ENCODE measurements at regions not wholly inside any gene's neighbourhood (a gene's known extent, or its start where the extent isn't known, plus 50 kb on each side); places are given as distances from the start of the nearest gene placed in this dataset.

DNA sequence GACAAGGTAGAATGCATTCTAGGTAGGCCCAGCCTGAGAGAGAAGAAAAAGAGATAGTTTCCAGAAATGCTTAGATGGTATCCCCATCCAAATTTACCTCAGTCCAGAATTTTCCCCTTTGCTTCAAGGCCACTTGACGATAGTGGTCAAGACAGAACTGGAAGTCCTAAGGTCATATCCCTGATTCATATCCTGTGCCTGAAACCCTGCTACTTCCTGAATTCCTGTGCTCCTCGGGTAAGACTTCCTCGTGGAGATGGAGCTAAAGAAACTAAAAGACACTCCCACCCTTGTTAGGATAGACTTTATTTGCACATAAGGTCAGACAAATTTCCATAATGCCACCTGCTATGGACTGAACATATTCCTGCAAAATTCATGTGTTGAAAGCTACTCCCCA, 175.9 kb downstream of the EVX1 start:
- in situ Hi-C loops (cut with MboI): no loop called here
- Histone ChIP-seq H3K4me3 (no peak overlapping the region), H3F3A (ENCODE audit: insufficient read depth) (no peaks in the 10 kb centered on the region), H3K4me2 (ENCODE audit: unreplicated experiment) (no peak overlapping the region), H3K9me3 (ENCODE audit: low read depth) (no peaks in the 10 kb centered on the region), H2AFZ (no peak overlapping the region), H3K27me3 (replicated peaks; ENCODE audit: insufficient read depth) (no peaks in the 10 kb centered on the region), H3K9me2 (ENCODE audit: insufficient read depth) (no peaks in the 10 kb centered on the region), H4K20me1 (ENCODE audit: insufficient read depth) (no peaks in the 10 kb centered on the region), H3K9ac (no peak overlapping the region), H3K4me1 (ENCODE audit: insufficient read depth) (no peaks in the 10 kb centered on the region), H3K27ac (no peak overlapping the region), H3K36me3 (ENCODE audit: low read depth) (no peaks in the 10 kb centered on the region), H3K79me2 (ENCODE audit: insufficient read depth) (no peaks in the 10 kb centered on the region)
- DNase-seq: no peak
- TF ChIP-seq EZH2phosphoT487 (IDR thresholded peaks at IDR 0.05; ENCODE audit: insufficient read depth, low read depth) (no peak), EZH2 (IDR thresholded peaks at IDR 0.05; ENCODE audit: insufficient read depth, poor library complexity, severe bottlenecking) (no peak)
- 74% methylated on average over 3 of the region's 3 CpGs for WGBS, 2 experiments (ENCODE audit: low coverage in 1 of 2, low lambda C conversion rate in 2 of 2, missing lambda C conversion rate in 2 of 2)

DNA sequence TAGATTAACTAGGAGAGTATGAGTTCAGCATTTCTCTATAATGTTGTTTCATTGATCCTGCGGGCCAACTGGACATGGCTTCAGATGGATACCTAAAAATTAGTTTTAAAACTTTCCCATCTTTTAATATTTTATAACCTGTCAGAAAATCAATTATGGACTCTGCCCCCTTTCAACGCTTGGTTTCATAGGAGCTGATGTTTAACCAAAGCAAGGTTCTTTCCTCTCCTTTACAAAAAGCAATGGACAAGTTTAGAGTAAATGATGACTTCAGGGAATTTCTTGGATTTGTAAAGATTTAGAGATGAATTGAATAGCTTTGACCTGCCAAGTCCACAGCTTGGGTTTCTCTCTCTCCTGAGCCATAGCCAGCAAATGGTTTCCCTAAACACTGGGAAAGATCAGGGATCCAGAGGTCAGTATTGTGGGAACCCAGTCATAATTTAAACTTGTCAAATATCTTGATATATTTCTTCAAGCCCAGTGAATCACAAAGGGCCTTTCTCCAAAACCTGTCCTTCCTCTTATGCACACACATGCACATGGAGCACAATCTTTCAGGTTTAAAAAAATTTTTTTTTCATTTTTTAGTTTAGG, 177.1 kb downstream of the EVX1 start:
- no peaks in the 10 kb centered on the region for H3F3A ChIP-seq (ENCODE audit: insufficient read depth)
- no peak overlapping the region for H3K4me3 ChIP-seq
- no peaks in the 10 kb centered on the region for H3K9me3 ChIP-seq (ENCODE audit: low read depth)
- H4K20me1 ChIP-seq (ENCODE audit: insufficient read depth): no peaks in the 10 kb centered on the region
- H3K9ac ChIP-seq: no peak overlapping the region
- no peaks in the 10 kb centered on the region for H3K27me3 ChIP-seq (replicated peaks; ENCODE audit: insufficient read depth)
- no peak overlapping the region for H3K27ac ChIP-seq
- no peak overlapping the region for H2AFZ ChIP-seq
- in situ Hi-C loops (cut with MboI): no loop called here
- no peaks in the 10 kb centered on the region for H3K9me2 ChIP-seq (ENCODE audit: insufficient read depth)
- H3K36me3 ChIP-seq (ENCODE audit: low read depth): no peaks in the 10 kb centered on the region
- H3K4me1 ChIP-seq (ENCODE audit: insufficient read depth): no peaks in the 10 kb centered on the region
- TF ChIP-seq EZH2 (IDR thresholded peaks at IDR 0.05; ENCODE audit: insufficient read depth, poor library complexity, severe bottlenecking) (no peak), EZH2phosphoT487 (IDR thresholded peaks at IDR 0.05; ENCODE audit: insufficient read depth, low read depth) (no peak)
- WGBS, 2 experiments (ENCODE audit: low coverage in 1 of 2, low lambda C conversion rate in 2 of 2, missing lambda C conversion rate in 2 of 2): 79 to 87% methylated on average over 2 of the region's 2 CpGs
- H3K4me2 ChIP-seq (ENCODE audit: unreplicated experiment): no peak overlapping the region
- no peak for DNase-seq
- no peaks in the 10 kb centered on the region for H3K79me2 ChIP-seq (ENCODE audit: insufficient read depth)

DNA sequence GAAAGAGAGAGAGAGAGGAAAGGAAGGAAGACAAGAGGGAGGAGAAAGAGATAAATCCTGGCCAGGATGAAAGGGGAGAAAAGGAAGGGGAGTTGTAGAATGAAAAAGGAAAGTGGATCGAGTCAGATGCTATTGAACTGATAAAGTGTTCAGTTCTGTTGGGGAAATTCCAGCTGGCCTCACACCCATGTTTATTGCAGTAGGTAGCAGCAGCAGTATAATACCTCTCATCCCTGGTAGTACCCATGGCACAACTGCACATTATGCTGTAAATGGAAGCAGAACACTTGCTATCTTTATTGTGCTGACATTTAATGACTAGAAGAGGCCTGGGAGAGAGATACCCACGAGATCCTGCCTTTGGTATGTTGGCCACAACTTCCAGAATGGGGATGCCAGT, 178.1 kb downstream of the EVX1 start:
- Histone ChIP-seq H3K4me3 (no peak overlapping the region), H3K9ac (no peak overlapping the region), H3F3A (ENCODE audit: insufficient read depth) (no peaks in the 10 kb centered on the region), H3K36me3 (ENCODE audit: low read depth) (no peaks in the 10 kb centered on the region), H3K4me1 (ENCODE audit: insufficient read depth) (no peaks in the 10 kb centered on the region), H3K27ac (no peak overlapping the region), H4K20me1 (ENCODE audit: insufficient read depth) (no peaks in the 10 kb centered on the region), H3K4me2 (ENCODE audit: unreplicated experiment) (no peak overlapping the region), H3K27me3 (replicated peaks; ENCODE audit: insufficient read depth) (no peaks in the 10 kb centered on the region), H3K9me2 (ENCODE audit: insufficient read depth) (no peaks in the 10 kb centered on the region), H2AFZ (no peak overlapping the region), H3K9me3 (ENCODE audit: low read depth) (no peaks in the 10 kb centered on the region), H3K79me2 (ENCODE audit: insufficient read depth) (no peaks in the 10 kb centered on the region)
- TF ChIP-seq EZH2 (IDR thresholded peaks at IDR 0.05; ENCODE audit: insufficient read depth, poor library complexity, severe bottlenecking) (no peak), EZH2phosphoT487 (IDR thresholded peaks at IDR 0.05; ENCODE audit: insufficient read depth, low read depth) (no peak)
- in situ Hi-C loops (cut with MboI): no loop called here
- no peak for DNase-seq
- 47 to 49% methylated on average over 2 of the region's 2 CpGs for WGBS, 2 experiments (ENCODE audit: low coverage in 1 of 2, low lambda C conversion rate in 2 of 2, missing lambda C conversion rate in 2 of 2)

DNA sequence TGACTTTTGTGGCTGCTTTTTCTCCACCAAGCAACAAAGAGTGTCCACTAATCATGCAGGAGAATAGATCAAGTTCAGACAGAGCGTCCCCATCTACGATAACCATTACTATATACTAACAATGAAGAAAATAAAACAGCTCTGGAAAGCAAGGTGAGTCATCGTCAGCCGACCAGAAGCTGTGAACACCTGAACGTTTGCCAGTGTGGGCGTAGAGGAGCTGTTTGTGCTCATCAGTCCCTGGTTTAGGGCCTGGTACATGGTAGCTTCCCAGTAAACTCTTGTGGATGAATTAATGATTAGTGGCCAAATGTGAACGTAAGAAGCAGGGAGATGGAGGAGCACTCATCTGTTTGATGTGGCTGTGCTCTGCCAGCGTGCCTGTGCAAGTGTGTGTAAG, 180.7 kb downstream of the EVX1 start:
- Histone ChIP-seq H3K4me3 (no peak overlapping the region), H3K9me2 (ENCODE audit: insufficient read depth) (no peaks in the 10 kb centered on the region), H3K36me3 (ENCODE audit: low read depth) (no peaks in the 10 kb centered on the region), H3K4me1 (ENCODE audit: insufficient read depth) (no peaks in the 10 kb centered on the region), H3F3A (ENCODE audit: insufficient read depth) (no peaks in the 10 kb centered on the region), H2AFZ (no peak overlapping the region), H3K4me2 (ENCODE audit: unreplicated experiment) (no peak overlapping the region), H3K9me3 (ENCODE audit: low read depth) (no peaks in the 10 kb centered on the region), H3K9ac (no peak overlapping the region), H4K20me1 (ENCODE audit: insufficient read depth) (no peaks in the 10 kb centered on the region), H3K27ac (no peak overlapping the region), H3K27me3 (replicated peaks; ENCODE audit: insufficient read depth) (no peaks in the 10 kb centered on the region), H3K79me2 (ENCODE audit: insufficient read depth) (no peaks in the 10 kb centered on the region)
- TF ChIP-seq EZH2 (IDR thresholded peaks at IDR 0.05; ENCODE audit: insufficient read depth, poor library complexity, severe bottlenecking) (no peak), EZH2phosphoT487 (IDR thresholded peaks at IDR 0.05; ENCODE audit: insufficient read depth, low read depth) (no peak)
- in situ Hi-C loops (cut with MboI): no loop called here
- WGBS, 2 experiments (ENCODE audit: low coverage in 1 of 2, low lambda C conversion rate in 2 of 2, missing lambda C conversion rate in 2 of 2): 36 to 37% methylated on average over 8 of the region's 8 CpGs
- peak; percentile 67 for DNase-seq

DNA sequence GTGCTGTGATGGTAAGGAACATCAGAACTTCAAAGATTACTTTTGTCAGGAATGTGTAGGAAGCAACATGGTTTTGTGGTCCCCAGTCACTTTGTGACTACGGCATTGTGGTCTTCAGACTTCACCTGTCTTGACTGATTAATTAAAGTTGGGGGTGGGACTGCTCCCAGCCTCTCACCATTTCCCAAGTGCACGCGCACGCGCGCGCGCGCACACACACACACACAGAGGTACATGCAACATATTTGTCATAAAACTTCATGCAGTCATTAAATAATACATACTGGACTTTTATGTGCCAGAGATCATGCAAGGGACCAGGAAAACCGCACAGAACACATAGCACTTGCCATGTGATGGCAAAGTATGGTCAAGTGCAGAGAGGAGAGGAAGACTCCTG, 181.2 kb downstream of the EVX1 start:
- WGBS, 2 experiments (ENCODE audit: low coverage in 1 of 2, low lambda C conversion rate in 2 of 2, missing lambda C conversion rate in 2 of 2): 84 to 86% methylated on average over 10 of the region's 10 CpGs

More for the DNA sequence above, 181.2 kb downstream of the EVX1 start:
- Histone ChIP-seq H3K27ac (no peak overlapping the region), H3F3A (ENCODE audit: insufficient read depth) (no peaks in the 10 kb centered on the region), H3K4me2 (ENCODE audit: unreplicated experiment) (no peak overlapping the region), H3K36me3 (ENCODE audit: low read depth) (no peaks in the 10 kb centered on the region), H3K9me2 (ENCODE audit: insufficient read depth) (no peaks in the 10 kb centered on the region), H3K79me2 (ENCODE audit: insufficient read depth) (no peaks in the 10 kb centered on the region), H4K20me1 (ENCODE audit: insufficient read depth) (no peaks in the 10 kb centered on the region), H3K4me1 (ENCODE audit: insufficient read depth) (no peaks in the 10 kb centered on the region), H3K9me3 (ENCODE audit: low read depth) (no peaks in the 10 kb centered on the region), H3K9ac (no peak overlapping the region), H3K27me3 (replicated peaks; ENCODE audit: insufficient read depth) (no peaks in the 10 kb centered on the region), H3K4me3 (no peak overlapping the region), H2AFZ (no peak overlapping the region)
- no peak for DNase-seq
- no peak for TF ChIP-seq EZH2phosphoT487 (IDR thresholded peaks at IDR 0.05; ENCODE audit: insufficient read depth, low read depth)
- TF ChIP-seq EZH2 (IDR thresholded peaks at IDR 0.05; ENCODE audit: insufficient read depth, poor library complexity, severe bottlenecking): no peak
- in situ Hi-C loops (cut with MboI): no loop called here

Measured in GM23248 (cell line).